Karpas-422 (cell line): ENCODE measurements at regions not wholly inside any gene's neighbourhood (a gene's known extent, or its start where the extent isn't known, plus 50 kb on each side); places are given as distances from the start of the nearest gene placed in this dataset.
"Not testable (repeated sequence)": the region's sequence is repeated elsewhere in the genome, so short reads cannot be mapped to it uniquely, and the experiment has no call there.

Experiments used
- DNase-seq: peaks from one replicate; pipeline ENCODE4 v3.0.0-alpha.2; 2015
- H2AFZ ChIP-seq: fragments of 200-600 bp; sonication (generic); 2 replicates; pipeline ENCODE4 v1.6.1; 2014; ENCODE audit warnings: antibody characterized with exemption, low read length, mixed read lengths
- H3K27ac ChIP-seq: fragments of 200-600 bp; sonication (generic); 2 replicates; pipeline ENCODE4 v1.5.1; 2014; ENCODE audit warnings: mild to moderate bottlenecking, low read length, moderate library complexity
- H3K27me3 ChIP-seq: fragments of 200-600 bp; sonication (generic); 2 replicates; pipeline ENCODE4 v1.6.1; 2014; ENCODE audit warnings: low read length, mixed read lengths
- H3K36me3 ChIP-seq: fragments of 200-600 bp; sonication (generic); 2 replicates; pipeline ENCODE4 v1.6.1; 2014; ENCODE audit warnings: low read length, mixed read lengths; ENCODE audit not compliant: insufficient read depth
- H3K4me1 ChIP-seq: fragments of 200-600 bp; sonication (generic); 2 replicates; pipeline ENCODE4 v1.6.1; 2014; ENCODE audit warnings: mild to moderate bottlenecking, low read length, mixed read lengths
- H3K4me2 ChIP-seq: fragments of 200-600 bp; sonication (generic); 2 replicates; pipeline ENCODE4 v1.6.1; 2014; ENCODE audit warnings: low read length, low read depth, mild to moderate bottlenecking; ENCODE audit not compliant: poor library complexity, severe bottlenecking
- H3K4me3 ChIP-seq: fragments of 200-600 bp; sonication (generic); 2 replicates; pipeline ENCODE4 v1.5.1; 2014; ENCODE audit warnings: mild to moderate bottlenecking, antibody characterized with exemption, low read length, mixed read lengths
- H3K79me2 ChIP-seq: fragments of 200-600 bp; sonication (generic); 2 replicates; pipeline ENCODE4 v1.6.1; 2014; ENCODE audit warnings: mild to moderate bottlenecking, low read length, mixed read lengths
- H3K9ac ChIP-seq: fragments of 200-600 bp; sonication (generic); 2 replicates; pipeline ENCODE4 v1.6.0; 2014; ENCODE audit warnings: low read length
- H3K9me2 ChIP-seq: fragments of 200-600 bp; sonication (generic), shearing (Covaris generic); replicated peaks from 2 replicates; pipeline ENCODE4 v1.6.0; 2014; ENCODE audit warnings: mild to moderate bottlenecking, low read length, moderate library complexity; ENCODE audit not compliant: insufficient read depth
- H3K9me3 ChIP-seq: fragments of 300-700, 200-600 bp; sonication (generic); 2 replicates; pipeline ENCODE4 v1.6.1; 2014; ENCODE audit warnings: low read length, mixed read lengths
- H4K20me1 ChIP-seq: fragments of 200-600 bp; sonication (generic); 2 replicates; pipeline ENCODE4 v1.6.1; 2014; ENCODE audit warnings: mild to moderate bottlenecking, antibody characterized with exemption, low read length, low read depth; ENCODE audit not compliant: insufficient read depth

GRCh38 chr10:77740396-77740795 is 102.8 kb upstream of the KCNMA1 start:
- H3K9ac ChIP-seq, H3K36me3 ChIP-seq, H2AFZ ChIP-seq, H3K9me3 ChIP-seq, H3K79me2 ChIP-seq, H3K4me1 ChIP-seq, H3K9me2 ChIP-seq, H3K4me2 ChIP-seq, H3K27me3 ChIP-seq, H3K27ac ChIP-seq, H3K4me3 ChIP-seq, H4K20me1 ChIP-seq, DNase-seq: not testable (repeated sequence)

- Histone ChIP-seq H2AFZ (no peak overlapping the region), H3K4me2 (no peak overlapping the region), H3K27ac (no peak overlapping the region), H3K4me3 (no peak overlapping the region), H3K27me3 (no peaks in the 10 kb centered on the region), H3K9ac (no peak overlapping the region), H3K79me2 (no peaks in the 10 kb centered on the region), H3K9me2 (no peaks in the 10 kb centered on the region), H4K20me1 (no peaks in the 10 kb centered on the region), H3K4me1 (no peaks in the 10 kb centered on the region), H3K9me3 (no peaks in the 10 kb centered on the region), H3K36me3 (no peaks in the 10 kb centered on the region)
- no peak for DNase-seq
Observed at GRCh38 chr10:77738496-77739158, 101.0 kb upstream of the KCNMA1 start.

- H3K27me3 ChIP-seq, result no peaks in the 10 kb centered on the region
- H3K79me2 ChIP-seq, result no peaks in the 10 kb centered on the region
- DNase-seq, result no peak
- H3K4me2 ChIP-seq, result no peak overlapping the region
- no peak overlapping the region for H3K27ac ChIP-seq
- H3K4me3 ChIP-seq, result no peak overlapping the region
- H3K9me3 ChIP-seq, result no peaks in the 10 kb centered on the region
- no peaks in the 10 kb centered on the region for H4K20me1 ChIP-seq
- no peak overlapping the region for H2AFZ ChIP-seq
- H3K36me3 ChIP-seq, result no peaks in the 10 kb centered on the region
- H3K9me2 ChIP-seq, result no peaks in the 10 kb centered on the region
- H3K4me1 ChIP-seq, result no peaks in the 10 kb centered on the region
- no peak overlapping the region for H3K9ac ChIP-seq
Observed at GRCh38 chr10:77737608-77738007, 100.0 kb upstream of the KCNMA1 start.

- H3K79me2 ChIP-seq, H3K9me2 ChIP-seq, H3K36me3 ChIP-seq, H4K20me1 ChIP-seq, H3K27ac ChIP-seq, H3K4me3 ChIP-seq, H3K9me3 ChIP-seq, DNase-seq, H3K4me1 ChIP-seq, H3K4me2 ChIP-seq, H3K27me3 ChIP-seq, H2AFZ ChIP-seq, H3K9ac ChIP-seq: not testable (repeated sequence)
Observed at GRCh38 chr10:77735136-77735535, 97.5 kb upstream of the KCNMA1 start.

GRCh38 chr10:77732213-77733003 is 94.8 kb upstream of the KCNMA1 start:
- Histone ChIP-seq H4K20me1 (no peaks in the 10 kb centered on the region), H3K4me1 (no peaks in the 10 kb centered on the region), H3K27me3 (no peaks in the 10 kb centered on the region), H3K4me3 (no peak overlapping the region), H3K9me2 (no peaks in the 10 kb centered on the region), H3K4me2 (no peak overlapping the region), H2AFZ (no peak overlapping the region), H3K36me3 (no peaks in the 10 kb centered on the region), H3K9ac (no peak overlapping the region), H3K27ac (no peak overlapping the region), H3K79me2 (no peaks in the 10 kb centered on the region), H3K9me3 (no peaks in the 10 kb centered on the region)
- no peak for DNase-seq

- no peak for DNase-seq
- no peak overlapping the region for H3K9ac ChIP-seq
- no peaks in the 10 kb centered on the region for H3K9me2 ChIP-seq
- H3K79me2 ChIP-seq, result no peaks in the 10 kb centered on the region
- H3K4me3 ChIP-seq, result no peak overlapping the region
- no peaks in the 10 kb centered on the region for H3K4me1 ChIP-seq
- H3K27ac ChIP-seq, result no peak overlapping the region
- H3K4me2 ChIP-seq, result no peak overlapping the region
- H4K20me1 ChIP-seq, result no peaks in the 10 kb centered on the region
- no peak overlapping the region for H2AFZ ChIP-seq
- H3K9me3 ChIP-seq, result no peaks in the 10 kb centered on the region
- no peaks in the 10 kb centered on the region for H3K27me3 ChIP-seq
- H3K36me3 ChIP-seq, result no peaks in the 10 kb centered on the region
Observed at GRCh38 chr10:77727481-77727880, 89.9 kb upstream of the KCNMA1 start.

- Histone ChIP-seq H3K36me3 (no peaks in the 10 kb centered on the region), H3K4me2 (no peak overlapping the region), H3K27ac (no peak overlapping the region), H3K4me3 (no peak overlapping the region), H2AFZ (no peak overlapping the region), H3K27me3 (no peaks in the 10 kb centered on the region), H3K9me3 (no peaks in the 10 kb centered on the region), H3K9ac (no peak overlapping the region), H4K20me1 (no peaks in the 10 kb centered on the region), H3K4me1 (no peaks in the 10 kb centered on the region), H3K9me2 (no peaks in the 10 kb centered on the region), H3K79me2 (no peaks in the 10 kb centered on the region)
- no peak for DNase-seq
Observed at GRCh38 chr10:77726732-77727131, 89.1 kb upstream of the KCNMA1 start.

GRCh38 chr10:77726301-77726700 is 88.7 kb upstream of the KCNMA1 start:
- Histone ChIP-seq H3K9ac (no peak overlapping the region), H2AFZ (no peak overlapping the region), H3K9me3 (no peaks in the 10 kb centered on the region), H3K27me3 (no peaks in the 10 kb centered on the region), H3K9me2 (no peaks in the 10 kb centered on the region), H3K27ac (no peak overlapping the region), H4K20me1 (no peaks in the 10 kb centered on the region), H3K36me3 (no peaks in the 10 kb centered on the region), H3K79me2 (no peaks in the 10 kb centered on the region), H3K4me1 (no peaks in the 10 kb centered on the region), H3K4me2 (no peak overlapping the region), H3K4me3 (no peak overlapping the region)
- DNase-seq, result no peak
